Body of pancreas (tissue), 4 donors: ENCODE measurements at regions not wholly inside any gene's neighbourhood (a gene's known extent, or its start where the extent isn't known, plus 50 kb on each side); places are given as distances from the start of the nearest gene placed in this dataset.
A peak's percentile ranks its signal among the peaks of the same experiment; 100 is the strongest.

Source experiments
- ATAC-seq: fragments of 150-250 bp; one replicate; pipeline ENCODE4 v1.9.1; 2016
- DNase-seq, 4 donors: peaks; one replicate each; pipeline ENCODE4 v3.0.0-alpha.2; 2019
- H3K27ac ChIP-seq, 4 donors: fragments of 200-600 bp; sonication (generic); 1 replicate in 3 of 4; 2 replicates in 1 of 4; pipeline versions ENCODE4 v1.5.1 to v1.6.1; 2016 to 2019; ENCODE audit warnings: mild to moderate bottlenecking in 1 of 4, mixed read lengths in 1 of 4, moderate library complexity in 1 of 4
- H3K27me3 ChIP-seq, 2 donors: fragments of 200-600 bp; sonication (generic); one replicate each; pipeline ENCODE4 v1.6.0; 2016; ENCODE audit warnings: mild to moderate bottlenecking in 1 of 2
- H3K36me3 ChIP-seq, 2 donors: fragments of 200-600 bp; sonication (generic); replicated peaks in 1 of 2; 2 replicates each; pipeline ENCODE4 v1.5.1; 2016; ENCODE audit warnings: low read depth in 2 of 2; ENCODE audit not compliant: insufficient read depth in 1 of 2
- H3K4me1 ChIP-seq: fragments of 200-600 bp; sonication (generic); one replicate; pipeline ENCODE4 v1.6.0; 2016
- H3K4me3 ChIP-seq, 2 donors: fragments of 200-600 bp; sonication (generic); 1 replicate in 1 of 2; 2 replicates in 1 of 2; pipeline ENCODE4 v1.5.1; 2016 to 2019
- H3K9me3 ChIP-seq, 3 donors: fragments of 200-600 bp; sonication (generic); 1 replicate in 2 of 3; 2 replicates in 1 of 3; pipeline ENCODE4 v1.5.1; 2016
- POLR2A ChIP-seq, 3 donors: fragments of 450-650 bp; IDR thresholded peaks; one replicate each; pipeline ENCODE4 v1.6.1; 2016; ENCODE audit warnings: antibody characterized with exemption in 3 of 3, mild to moderate bottlenecking in 2 of 3
- WGBS, 2 donors: methylation state at CpG; one replicate each; pipeline ENCODE4 v1.1.5; 2017; 5-methylcytosine and 5-hydroxymethylcytosine counted together
- intact Hi-C: fragments of 100-400 bp; cut with DNase I; formaldehyde crosslinking; loops from one replicate; pipeline ENCODE4 v1.15.1; 2023
- TF ChIP-seq, protein P1 (sequence below), 7 experiments: fragments of 450-650 bp in 4 of 7; fragments of 200-600 bp in 3 of 7; sonication (generic) in 3 of 7; IDR thresholded peaks; one replicate each; pipeline ENCODE4 v1.5.1; 2016 to 2019; ENCODE audit warnings: antibody characterized with exemption in 7 of 7

DNA sequence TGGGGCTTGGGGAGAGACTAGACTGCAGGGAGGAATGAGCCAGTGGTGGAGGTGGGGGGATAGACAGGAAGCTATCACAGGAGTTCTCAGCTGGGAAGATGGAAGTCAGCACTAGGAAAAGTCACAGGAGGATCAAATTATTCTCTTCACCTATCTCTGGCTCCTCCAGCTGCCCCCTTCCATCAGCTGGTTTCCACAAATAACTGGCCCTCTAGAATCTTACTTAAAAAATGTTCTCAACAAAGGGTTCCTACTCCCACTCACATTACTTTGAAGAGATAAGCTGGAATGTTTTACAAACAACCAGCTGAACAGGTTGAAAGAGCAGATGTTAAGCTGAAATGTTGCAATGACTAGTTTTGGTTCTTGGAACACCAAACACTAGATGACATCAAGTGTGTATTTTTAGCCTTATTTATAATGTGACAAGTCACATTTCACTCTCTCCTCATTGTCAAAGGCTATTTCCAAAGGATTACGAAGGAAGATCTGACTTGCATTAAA, 102.7 kb upstream of the AADACL2 start:
- TF ChIP-seq, protein P1, sequence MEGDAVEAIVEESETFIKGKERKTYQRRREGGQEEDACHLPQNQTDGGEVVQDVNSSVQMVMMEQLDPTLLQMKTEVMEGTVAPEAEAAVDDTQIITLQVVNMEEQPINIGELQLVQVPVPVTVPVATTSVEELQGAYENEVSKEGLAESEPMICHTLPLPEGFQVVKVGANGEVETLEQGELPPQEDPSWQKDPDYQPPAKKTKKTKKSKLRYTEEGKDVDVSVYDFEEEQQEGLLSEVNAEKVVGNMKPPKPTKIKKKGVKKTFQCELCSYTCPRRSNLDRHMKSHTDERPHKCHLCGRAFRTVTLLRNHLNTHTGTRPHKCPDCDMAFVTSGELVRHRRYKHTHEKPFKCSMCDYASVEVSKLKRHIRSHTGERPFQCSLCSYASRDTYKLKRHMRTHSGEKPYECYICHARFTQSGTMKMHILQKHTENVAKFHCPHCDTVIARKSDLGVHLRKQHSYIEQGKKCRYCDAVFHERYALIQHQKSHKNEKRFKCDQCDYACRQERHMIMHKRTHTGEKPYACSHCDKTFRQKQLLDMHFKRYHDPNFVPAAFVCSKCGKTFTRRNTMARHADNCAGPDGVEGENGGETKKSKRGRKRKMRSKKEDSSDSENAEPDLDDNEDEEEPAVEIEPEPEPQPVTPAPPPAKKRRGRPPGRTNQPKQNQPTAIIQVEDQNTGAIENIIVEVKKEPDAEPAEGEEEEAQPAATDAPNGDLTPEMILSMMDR (IDR thresholded peaks at IDR 0.05) = no peak
- no peak for TF ChIP-seq POLR2A (IDR thresholded peaks at IDR 0.05)
- H3K4me3 ChIP-seq = no peak overlapping the region
- peak; percentile 95 for ATAC-seq
- H3K4me1 ChIP-seq = peaks cover 19% of the 10 kb centered on the region
- intact Hi-C loops = no loop called here
- WGBS, 2 donors = 22 to 30% methylated on average over 1 of the region's 1 CpG
- DNase-seq = peak in 1 of 4 donors; percentile 9
- no peaks in the 10 kb centered on the region for H3K9me3 ChIP-seq
- peak overlapping the region in 2 of 4 donors; percentile 10 to 25 for H3K27ac ChIP-seq
- no peaks in the 10 kb centered on the region for H3K36me3 ChIP-seq
- H3K27me3 ChIP-seq = no peaks in the 10 kb centered on the region

DNA sequence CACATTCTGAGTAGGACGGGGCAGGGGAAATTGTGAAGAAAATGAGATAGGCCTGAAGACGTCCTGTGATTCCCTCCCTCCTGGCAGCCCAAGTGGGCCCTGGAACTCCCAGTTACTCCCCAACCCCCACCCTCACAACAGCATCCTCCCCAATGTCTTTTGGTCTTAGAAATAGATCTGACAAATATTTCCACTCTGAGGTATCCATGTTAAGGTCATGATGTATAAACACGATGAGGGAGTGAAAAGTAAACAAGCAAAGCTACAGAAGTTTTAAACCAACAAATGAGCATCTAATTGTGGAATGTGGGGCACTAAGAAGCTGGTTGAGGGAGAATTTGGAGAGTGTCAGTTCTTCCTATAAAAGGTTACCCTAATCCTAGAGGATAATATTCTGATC, 103.7 kb upstream of the AADACL2 start:
- WGBS, 2 donors = 28 to 32% methylated on average over 3 of the region's 3 CpGs
- ATAC-seq (no peak), DNase-seq (no peak)
- no peaks in the 10 kb centered on the region for H3K27me3 ChIP-seq
- intact Hi-C loops = no loop called here
- no peaks in the 10 kb centered on the region for H3K9me3 ChIP-seq
- H3K4me3 ChIP-seq = no peak overlapping the region
- H3K36me3 ChIP-seq = no peaks in the 10 kb centered on the region
- TF ChIP-seq POLR2A (IDR thresholded peaks at IDR 0.05) = no peak
- TF ChIP-seq, protein P1 (IDR thresholded peaks at IDR 0.05) = no peak
- no peak overlapping the region for H3K27ac ChIP-seq
- H3K4me1 ChIP-seq = peaks cover 19% of the 10 kb centered on the region

DNA sequence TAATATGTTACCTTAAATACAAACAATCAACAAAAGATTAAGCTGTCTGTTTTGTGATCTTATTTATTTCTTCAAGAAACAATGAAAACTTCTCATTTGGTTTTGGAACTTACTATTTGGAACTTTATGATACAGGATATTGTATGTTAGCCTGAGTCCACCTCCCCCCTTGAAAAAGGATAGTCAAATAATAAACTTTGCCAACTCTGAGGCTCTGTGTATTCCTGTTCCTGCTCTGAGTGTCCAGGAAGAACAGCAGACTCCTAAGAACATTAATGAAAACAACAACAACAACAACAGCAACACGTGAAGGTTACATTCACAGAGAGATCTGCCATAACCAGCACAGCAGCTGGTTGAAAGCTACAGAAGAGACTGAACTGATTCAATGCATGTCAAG, 108.1 kb upstream of the AADACL2 start:
- 57 to 81% methylated on average over 1 of the region's 1 CpG for WGBS, 2 donors
- DNase-seq = no peak
- H3K4me3 ChIP-seq = no peak overlapping the region
- no peaks in the 10 kb centered on the region for H3K27me3 ChIP-seq
- ATAC-seq = no peak
- no peaks in the 10 kb centered on the region for H3K36me3 ChIP-seq
- no peaks in the 10 kb centered on the region for H3K9me3 ChIP-seq
- TF ChIP-seq POLR2A (IDR thresholded peaks at IDR 0.05) = no peak
- TF ChIP-seq, protein P1 (IDR thresholded peaks at IDR 0.05) = no peak
- intact Hi-C loops = no loop called here
- no peak overlapping the region for H3K27ac ChIP-seq
- H3K4me1 ChIP-seq = peaks cover 5% of the 10 kb centered on the region

DNA sequence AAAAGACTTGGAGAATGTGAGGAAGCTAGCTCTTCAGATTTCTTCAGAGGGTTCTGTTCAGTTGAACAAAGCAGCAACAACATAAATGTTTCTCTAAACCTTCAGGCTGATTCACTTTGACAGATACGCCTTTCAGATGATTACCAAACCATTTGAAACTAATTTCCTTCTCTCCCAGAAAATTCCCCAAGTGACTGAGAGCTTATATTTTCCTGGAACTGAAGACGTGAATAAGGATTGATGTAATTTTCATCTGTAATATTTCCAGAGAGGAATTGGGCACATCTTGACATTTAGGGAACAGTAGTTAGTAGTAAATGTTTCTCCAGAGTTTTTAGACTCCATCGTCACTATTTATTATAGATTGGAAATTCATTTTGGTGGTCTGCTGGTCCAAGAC, 108.6 kb upstream of the AADACL2 start:
- no peaks in the 10 kb centered on the region for H3K9me3 ChIP-seq
- no peak overlapping the region for H3K4me3 ChIP-seq
- no peaks in the 10 kb centered on the region for H3K36me3 ChIP-seq
- no peaks in the 10 kb centered on the region for H3K27me3 ChIP-seq
- DNase-seq (no peak), ATAC-seq (no peak)
- 75 to 80% methylated on average over 3 of the region's 3 CpGs for WGBS, 2 donors
- intact Hi-C loops = no loop called here
- H3K4me1 ChIP-seq = peaks cover 2% of the 10 kb centered on the region
- no peak overlapping the region for H3K27ac ChIP-seq
- TF ChIP-seq, protein P1 (IDR thresholded peaks at IDR 0.05) = no peak
- no peak for TF ChIP-seq POLR2A (IDR thresholded peaks at IDR 0.05)

DNA sequence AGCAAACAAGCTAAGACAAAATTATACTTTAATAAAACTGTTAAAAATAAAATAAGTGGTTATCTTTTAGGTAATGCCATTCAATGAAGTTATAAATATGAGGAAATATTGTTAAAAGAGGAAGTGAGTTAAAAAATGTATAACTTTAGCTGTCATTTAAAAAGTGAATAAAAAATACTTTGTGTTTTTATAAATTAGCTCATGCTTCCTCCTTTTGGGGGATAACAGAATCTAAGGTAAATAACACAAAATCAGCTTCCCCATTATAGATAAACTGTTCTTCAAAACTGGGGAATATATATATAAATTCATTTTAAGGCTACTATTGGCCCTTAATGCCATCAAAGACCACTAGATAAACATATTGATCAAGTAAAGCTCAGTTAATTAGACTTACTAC, 113.7 kb upstream of the AADACL2 start:
- no peak for TF ChIP-seq POLR2A (IDR thresholded peaks at IDR 0.05)
- TF ChIP-seq, protein P1 (IDR thresholded peaks at IDR 0.05) = no peak
- no peak overlapping the region for H3K27ac ChIP-seq
- no peaks in the 10 kb centered on the region for H3K4me1 ChIP-seq
- no peaks in the 10 kb centered on the region for H3K36me3 ChIP-seq
- ATAC-seq = no peak
- no peak overlapping the region for H3K4me3 ChIP-seq
- no peak for DNase-seq
- intact Hi-C loops = no loop called here
- H3K27me3 ChIP-seq = no peaks in the 10 kb centered on the region
- no peaks in the 10 kb centered on the region for H3K9me3 ChIP-seq
